ENCODE measurements at regions not wholly inside any gene's neighbourhood (a gene's known extent, or its start where the extent isn't known, plus 50 kb on each side); places are given as distances from the start of the nearest gene placed in this dataset.

- TF ChIP-seq HOXA7 (CRISPR knock-in tag; IDR thresholded peaks at IDR 0.05) = no peak
These were observed 84.5 kb downstream of the JRKL start (continued) for GRCh38 chr11:96474263-96474662.

GRCh38 chr11:96481204-96481603, 91.4 kb downstream of the JRKL start:
- no peak for ATAC-seq
- POLR2A ChIA-PET = no interaction called here
- no peaks in the 10 kb centered on the region; the same call in 2 of the 3 replicates for H3K9me3 ChIP-seq
- no peaks in the 10 kb centered on the region for H3K4me1 ChIP-seq
- H3K27ac ChIP-seq = no peak overlapping the region
- CTCF ChIA-PET = interaction anchor here (3.9 kb wide), 1 partner anchor 17 kb away, joined by 26 read pairs; no protein-coding TSS in a partner anchor
- TF ChIP-seq RCOR1 (IDR thresholded peaks at IDR 0.05; ENCODE audit: low read depth, low read length) = no peak
- TF ChIP-seq PHF8 (IDR thresholded peaks at IDR 0.05; ENCODE audit: borderline replicate concordance, low read depth) = no peak
- TF ChIP-seq KDM1A (IDR thresholded peaks at IDR 0.05; ENCODE audit: low read depth) = no peak
- TF ChIP-seq NPAS2 (CRISPR knock-in tag; IDR thresholded peaks at IDR 0.05; ENCODE audit: borderline replicate concordance) = no peak
- no peak for TF ChIP-seq ZNF302 (CRISPR knock-in tag; IDR thresholded peaks at IDR 0.05)
- TF ChIP-seq PBX3 (IDR thresholded peaks at IDR 0.05) = no peak
- no peak for TF ChIP-seq FOSB (CRISPR knock-in tag; IDR thresholded peaks at IDR 0.05)
- no peak for TF ChIP-seq HOXB13 (CRISPR knock-in tag; IDR thresholded peaks at IDR 0.05; ENCODE audit: low read depth)
- TF ChIP-seq TFCP2L1 (CRISPR knock-in tag; IDR thresholded peaks at IDR 0.05) = no peak
- TF ChIP-seq NR3C1 (IDR thresholded peaks at IDR 0.05) = no peak
- TF ChIP-seq CEBPB (IDR thresholded peaks at IDR 0.05) = no peak
- TF ChIP-seq, protein P1, sequence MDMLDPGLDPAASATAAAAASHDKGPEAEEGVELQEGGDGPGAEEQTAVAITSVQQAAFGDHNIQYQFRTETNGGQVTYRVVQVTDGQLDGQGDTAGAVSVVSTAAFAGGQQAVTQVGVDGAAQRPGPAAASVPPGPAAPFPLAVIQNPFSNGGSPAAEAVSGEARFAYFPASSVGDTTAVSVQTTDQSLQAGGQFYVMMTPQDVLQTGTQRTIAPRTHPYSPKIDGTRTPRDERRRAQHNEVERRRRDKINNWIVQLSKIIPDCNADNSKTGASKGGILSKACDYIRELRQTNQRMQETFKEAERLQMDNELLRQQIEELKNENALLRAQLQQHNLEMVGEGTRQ (IDR thresholded peaks at IDR 0.05) = no peak
- no peak for FAIRE-seq
- no peak overlapping the region for H3K4me3 ChIP-seq
- WGBS (ENCODE audit: missing lambda C conversion rate) = 0% methylated on average over 1 of the region's 1 CpG
- no peak overlapping the region for H3K4me2 ChIP-seq
- DNase-seq (ENCODE audit: low read depth in 1 of 2, low spot score in 1 of 2) = no peak

GRCh38 chr11:96481771-96482170, 92.0 kb downstream of the JRKL start:
- Histone ChIP-seq H3K9me3 (no peaks in the 10 kb centered on the region; the same call in 2 of the 3 replicates), H3K4me3 (no peak overlapping the region), H3K4me1 (no peaks in the 10 kb centered on the region), H3K4me2 (no peak overlapping the region), H3K27ac (no peak overlapping the region)
- 0% methylated on average over 1 of the region's 1 CpG for WGBS (ENCODE audit: missing lambda C conversion rate)
- no peak for ATAC-seq
- CTCF ChIA-PET = interaction anchor here (3.9 kb wide), 1 partner anchor 18 kb away, joined by 26 read pairs; no protein-coding TSS in a partner anchor
- FAIRE-seq = no peak
- POLR2A ChIA-PET = no interaction called here
- no peak for DNase-seq (ENCODE audit: low read depth in 1 of 2, low spot score in 1 of 2)
- TF ChIP-seq MAFK (IDR thresholded peaks at IDR 0.05; ENCODE audit: partially characterized antibody) = no peak
- TF ChIP-seq CBX8 (IDR thresholded peaks at IDR 0.05) = no peak
- TF ChIP-seq ZC3H11A (IDR thresholded peaks at IDR 0.05) = no peak
- TF ChIP-seq JUN (IDR thresholded peaks at IDR 0.05) = no peak
- no peak for TF ChIP-seq PBX3 (IDR thresholded peaks at IDR 0.05)
- no peak for TF ChIP-seq PHF8 (IDR thresholded peaks at IDR 0.05; ENCODE audit: borderline replicate concordance, low read depth)
- TF ChIP-seq ESRRA (IDR thresholded peaks at IDR 0.05; ENCODE audit: borderline replicate concordance, low read length) = no peak
- TF ChIP-seq EP300 (IDR thresholded peaks at IDR 0.05) = no peak
- TF ChIP-seq HEYL (CRISPR knock-in tag; IDR thresholded peaks at IDR 0.05) = no peak
- TF ChIP-seq, protein P1 (IDR thresholded peaks at IDR 0.05) = no peak
- no peak for TF ChIP-seq REST (IDR thresholded peaks at IDR 0.05)
- no peak for TF ChIP-seq MAX (IDR thresholded peaks at IDR 0.05)
- TF ChIP-seq MAZ (IDR thresholded peaks at IDR 0.05; ENCODE audit: borderline replicate concordance, low read depth, low read length) = no peak
- TF ChIP-seq, protein P2, sequence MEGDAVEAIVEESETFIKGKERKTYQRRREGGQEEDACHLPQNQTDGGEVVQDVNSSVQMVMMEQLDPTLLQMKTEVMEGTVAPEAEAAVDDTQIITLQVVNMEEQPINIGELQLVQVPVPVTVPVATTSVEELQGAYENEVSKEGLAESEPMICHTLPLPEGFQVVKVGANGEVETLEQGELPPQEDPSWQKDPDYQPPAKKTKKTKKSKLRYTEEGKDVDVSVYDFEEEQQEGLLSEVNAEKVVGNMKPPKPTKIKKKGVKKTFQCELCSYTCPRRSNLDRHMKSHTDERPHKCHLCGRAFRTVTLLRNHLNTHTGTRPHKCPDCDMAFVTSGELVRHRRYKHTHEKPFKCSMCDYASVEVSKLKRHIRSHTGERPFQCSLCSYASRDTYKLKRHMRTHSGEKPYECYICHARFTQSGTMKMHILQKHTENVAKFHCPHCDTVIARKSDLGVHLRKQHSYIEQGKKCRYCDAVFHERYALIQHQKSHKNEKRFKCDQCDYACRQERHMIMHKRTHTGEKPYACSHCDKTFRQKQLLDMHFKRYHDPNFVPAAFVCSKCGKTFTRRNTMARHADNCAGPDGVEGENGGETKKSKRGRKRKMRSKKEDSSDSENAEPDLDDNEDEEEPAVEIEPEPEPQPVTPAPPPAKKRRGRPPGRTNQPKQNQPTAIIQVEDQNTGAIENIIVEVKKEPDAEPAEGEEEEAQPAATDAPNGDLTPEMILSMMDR (IDR thresholded peaks at IDR 0.05) = no peak
- no peak for TF ChIP-seq GATA3 (IDR thresholded peaks at IDR 0.05; ENCODE audit: borderline replicate concordance)
- no peak for TF ChIP-seq NPAS2 (CRISPR knock-in tag; IDR thresholded peaks at IDR 0.05; ENCODE audit: borderline replicate concordance)
- no peak for TF ChIP-seq HOXA7 (CRISPR knock-in tag; IDR thresholded peaks at IDR 0.05)
- no peak for TF ChIP-seq FOSL2 (IDR thresholded peaks at IDR 0.05)
- no peak for TF ChIP-seq FOSL2 (CRISPR knock-in tag; IDR thresholded peaks at IDR 0.05)

Data from A549 (cell line).